ENCODE measurements at regions not wholly inside any gene's neighbourhood (a gene's known extent, or its start where the extent isn't known, plus 50 kb on each side); places are given as distances from the start of the nearest gene placed in this dataset.

- H3K36me3 Mint-ChIP-seq (ENCODE audit: low read depth), result no peaks in the 10 kb centered on the region
- no peak for TF ChIP-seq CTCF (IDR thresholded peaks at IDR 0.05)
- H3K27me3 Mint-ChIP-seq (ENCODE audit: insufficient read depth), result no peaks in the 10 kb centered on the region
- H3K4me3 Mint-ChIP-seq, result no peak overlapping the region
- no peaks in the 10 kb centered on the region for H3K4me1 Mint-ChIP-seq (ENCODE audit: low read depth)
- DNase-seq, result no peak
- H3K9me3 Mint-ChIP-seq, result peaks cover 46% of the 10 kb centered on the region
- H3K27ac Mint-ChIP-seq, result no peak overlapping the region
Observed at GRCh38 chr15:93587059-93587521, 498.1 kb upstream of the RGMA start.

DNA sequence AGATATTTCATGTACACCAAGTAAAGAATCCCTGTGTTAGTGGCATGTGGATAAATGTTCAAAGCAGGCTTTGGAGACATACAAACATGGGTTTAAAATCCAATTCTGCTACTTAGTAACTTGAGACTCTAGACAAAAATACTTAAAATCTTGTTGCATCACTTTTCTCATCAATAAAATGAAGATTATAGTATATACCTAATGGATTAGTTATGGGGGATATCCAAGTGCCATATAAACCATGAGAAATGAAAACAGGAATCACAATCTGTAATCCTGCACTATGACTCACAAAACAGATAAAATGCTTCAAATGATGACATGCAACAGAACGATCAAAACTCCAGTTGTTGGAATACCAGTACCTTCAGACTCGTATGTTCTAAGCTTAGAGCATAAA, 496.0 kb upstream of the RGMA start:
- H3K4me3 Mint-ChIP-seq, result no peak overlapping the region
- no peak for TF ChIP-seq CTCF (IDR thresholded peaks at IDR 0.05)
- no peaks in the 10 kb centered on the region for H3K4me1 Mint-ChIP-seq (ENCODE audit: low read depth)
- H3K9me3 Mint-ChIP-seq, result peaks cover 45% of the 10 kb centered on the region
- H3K27me3 Mint-ChIP-seq (ENCODE audit: insufficient read depth), result no peaks in the 10 kb centered on the region
- no peak for DNase-seq
- no peaks in the 10 kb centered on the region for H3K36me3 Mint-ChIP-seq (ENCODE audit: low read depth)
- no peak overlapping the region for H3K27ac Mint-ChIP-seq

- Mint-ChIP-seq H3K4me3 (no peak overlapping the region), H3K27me3 (ENCODE audit: insufficient read depth) (no peaks in the 10 kb centered on the region), H3K27ac (no peak overlapping the region), H3K4me1 (ENCODE audit: low read depth) (no peaks in the 10 kb centered on the region), H3K9me3 (peaks cover 44% of the 10 kb centered on the region), H3K36me3 (ENCODE audit: low read depth) (no peaks in the 10 kb centered on the region)
- no peak for TF ChIP-seq CTCF (IDR thresholded peaks at IDR 0.05)
- no peak for DNase-seq
Observed at GRCh38 chr15:93583968-93584367, 495.0 kb upstream of the RGMA start.

- peaks cover 44% of the 10 kb centered on the region for H3K9me3 Mint-ChIP-seq
- no peak for TF ChIP-seq CTCF (IDR thresholded peaks at IDR 0.05)
- H3K36me3 Mint-ChIP-seq (ENCODE audit: low read depth), result no peaks in the 10 kb centered on the region
- no peaks in the 10 kb centered on the region for H3K4me1 Mint-ChIP-seq (ENCODE audit: low read depth)
- H3K27ac Mint-ChIP-seq, result no peak overlapping the region
- DNase-seq, result no peak
- H3K4me3 Mint-ChIP-seq, result no peak overlapping the region
- H3K27me3 Mint-ChIP-seq (ENCODE audit: insufficient read depth), result no peaks in the 10 kb centered on the region
Observed at GRCh38 chr15:93583552-93583951, 494.5 kb upstream of the RGMA start.

DNA sequence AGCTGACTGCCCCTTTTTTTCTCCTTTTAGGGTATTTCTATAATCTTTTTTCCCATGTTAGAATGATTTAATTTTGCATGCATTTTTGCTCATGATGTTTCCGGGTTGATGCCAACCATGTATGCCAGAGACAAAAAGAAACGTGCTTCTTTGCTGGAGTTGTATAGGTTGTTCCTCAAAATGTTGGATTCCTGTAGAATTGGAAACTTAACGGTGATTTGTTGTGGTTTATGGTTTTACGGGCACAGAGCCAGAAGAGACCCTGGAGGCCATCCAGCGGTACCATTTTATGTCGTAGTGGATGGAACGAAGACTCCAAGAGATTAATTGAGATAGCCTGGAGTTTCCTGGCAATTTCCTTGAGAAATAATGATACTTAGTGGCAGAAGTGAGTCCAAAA, 481.5 kb upstream of the RGMA start:
- Mint-ChIP-seq H3K36me3 (ENCODE audit: low read depth) (peaks cover 4% of the 10 kb centered on the region; the same call in 1 of the 2 replicates), H3K27me3 (ENCODE audit: insufficient read depth) (no peaks in the 10 kb centered on the region), H3K4me3 (no peak overlapping the region), H3K4me1 (ENCODE audit: low read depth) (no peaks in the 10 kb centered on the region), H3K27ac (no peak overlapping the region), H3K9me3 (peaks cover 44% of the 10 kb centered on the region)
- no peak for DNase-seq
- TF ChIP-seq CTCF (IDR thresholded peaks at IDR 0.05), result no peak

DNA sequence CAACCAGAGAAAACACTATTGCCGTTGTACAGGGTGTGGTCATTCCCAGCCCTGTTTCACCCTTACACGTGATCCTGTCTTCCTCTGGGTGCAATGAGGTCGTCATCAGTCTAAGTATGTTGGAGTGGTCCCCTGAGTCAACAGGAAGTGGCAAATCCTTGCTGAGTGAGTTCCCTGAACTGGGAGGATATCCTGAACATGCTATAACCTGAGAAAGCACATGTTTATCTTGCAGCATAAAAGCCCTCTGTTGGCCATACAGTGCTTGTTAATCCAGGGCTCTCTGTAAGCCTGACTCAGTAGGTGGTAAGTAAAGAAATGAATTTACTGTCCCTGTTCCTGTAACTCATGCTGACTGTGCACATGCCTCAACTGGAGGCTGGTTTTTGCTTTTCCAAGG, 477.8 kb upstream of the RGMA start:
- H3K4me3 Mint-ChIP-seq, result no peak overlapping the region
- peaks cover 42% of the 10 kb centered on the region for H3K9me3 Mint-ChIP-seq
- no peak overlapping the region for H3K27ac Mint-ChIP-seq
- H3K36me3 Mint-ChIP-seq (ENCODE audit: low read depth), result peaks cover under 1% of the 10 kb centered on the region; the same call in 1 of the 2 replicates
- no peak for DNase-seq
- H3K27me3 Mint-ChIP-seq (ENCODE audit: insufficient read depth), result no peaks in the 10 kb centered on the region
- no peaks in the 10 kb centered on the region for H3K4me1 Mint-ChIP-seq (ENCODE audit: low read depth)
- TF ChIP-seq CTCF (IDR thresholded peaks at IDR 0.05), result no peak
